K562 (cell line): ENCODE measurements at regions not wholly inside any gene's neighbourhood (a gene's known extent, or its start where the extent isn't known, plus 50 kb on each side); places are given as distances from the start of the nearest gene placed in this dataset.

Source experiments
- ATAC-seq: fragments of 200-7000 bp; cut with Tn5 transposase; 3 replicates; pipeline ENCODE4 v1.9.1; 2020; ENCODE audit warnings: moderate library complexity
- BruUV-seq: library from RNA; stranded (reverse); fragments of 400-500 nt; replicated peaks from 2 replicates; lab custom pipeline; 2021; lab: Mats Ljungman, UMichigan
- CTCF ChIA-PET: fragments of 300-600 bp; formaldehyde crosslinking; extraction: SDS; loops from one replicate; lab custom pipeline; 2021; ENCODE audit warnings: low intra/inter-chr PET ratio; lab: Yijun Ruan, JAX
- POLR2A ChIA-PET: fragments of 300-600, 350-650 bp; sonication (Branson Sonifier 250); formaldehyde crosslinking; extraction: SDS; loops from one replicate; lab custom pipeline; 2021; ENCODE audit warnings: antibody characterized with exemption, inconsistent platforms; lab: Yijun Ruan, JAX
- DNase-seq, 4 experiments: peaks; one replicate each; pipeline versions ENCODE4 v3.0.0 to v3.0.0-alpha.2; 2011 to 2018; ENCODE audit warnings: low spot score in 3 of 4, mixed read lengths in 3 of 4; ENCODE audit errors: extremely low read depth in 1 of 4
- FAIRE-seq: peaks from 2 replicates; lab custom pipeline; 2011; peaks lifted over from hg19 to GRCh38; lab: Jason Lieb, UNC
- H2AFZ ChIP-seq: 2 replicates; pipeline ENCODE4 v1.6.0; 2011; ENCODE audit warnings: low read depth, low read length, control low read depth, inconsistent platforms
- H3K27ac ChIP-seq: fragments of 200-600 bp; 3 replicates; pipeline ENCODE4 v1.8.0; 2011; ENCODE audit warnings: low read depth, mild to moderate bottlenecking, control low read depth, inconsistent platforms, low read length, moderate library complexity, mixed read lengths; ENCODE audit errors: extremely low read depth
- H3K27me3 ChIP-seq, 2 experiments: fragments of 300-600 bp in 1 of 2; 2 replicates in 1 of 2; 3 replicates in 1 of 2; pipeline versions ENCODE4 v1.6.0 to v1.8.0; 2011; ENCODE audit warnings: inconsistent platforms in 2 of 2, low read length in 2 of 2, mild to moderate bottlenecking in 1 of 2, mixed read lengths in 1 of 2, moderate library complexity in 1 of 2; ENCODE audit not compliant: control insufficient read depth in 2 of 2, insufficient read depth in 2 of 2
- H3K36me3 ChIP-seq: fragments of 300-600 bp; 3 replicates; pipeline ENCODE4 v1.8.0; 2011; ENCODE audit warnings: mild to moderate bottlenecking, low read length, inconsistent platforms; ENCODE audit not compliant: control insufficient read depth, insufficient read depth
- H3K4me1 ChIP-seq, 2 experiments: fragments of 200-600 bp in 1 of 2; replicated peaks in 1 of 2; 2 replicates in 1 of 2; 3 replicates in 1 of 2; pipeline versions ENCODE4 v1.5.1 to v1.8.0; 2011; ENCODE audit warnings: inconsistent platforms in 2 of 2, low read length in 2 of 2, mild to moderate bottlenecking in 1 of 2, mixed read lengths in 1 of 2, moderate library complexity in 1 of 2; ENCODE audit not compliant: control insufficient read depth in 2 of 2, insufficient read depth in 2 of 2
- H3K4me2 ChIP-seq: 2 replicates; pipeline ENCODE4 v1.6.1; 2011; ENCODE audit warnings: low read length, control low read depth, inconsistent platforms, mixed read lengths; ENCODE audit not compliant: insufficient read depth
- H3K4me3 ChIP-seq: fragments of 200-600 bp; sonication (generic), shearing (Covaris generic); 2 replicates; pipeline ENCODE4 v1.5.1; 2016; ENCODE audit warnings: control low read depth, inconsistent platforms
- H3K79me2 ChIP-seq: fragments of 200-600 bp; 3 replicates; pipeline ENCODE4 v1.8.0; 2011; ENCODE audit warnings: low read length, inconsistent platforms; ENCODE audit not compliant: control insufficient read depth, insufficient read depth
- H3K9ac ChIP-seq, 2 experiments: 2 replicates each; pipeline versions ENCODE4 v1.6.0 to v1.6.1; 2011; ENCODE audit warnings: low read depth in 2 of 2, low read length in 2 of 2, control low read depth in 1 of 2, inconsistent platforms in 1 of 2, mild to moderate bottlenecking in 1 of 2, mixed read lengths in 1 of 2; ENCODE audit not compliant: insufficient read depth in 1 of 2
- H3K9me1 ChIP-seq: one replicate; pipeline ENCODE4 v1.6.0; 2011; ENCODE audit warnings: inconsistent platforms, mild to moderate bottlenecking, low read length, moderate library complexity; ENCODE audit not compliant: control insufficient read depth, insufficient read depth
- H3K9me3 ChIP-seq: replicated peaks from 2 replicates; pipeline ENCODE4 v1.5.1; 2011; ENCODE audit warnings: low read depth, low read length, inconsistent platforms; ENCODE audit not compliant: control insufficient read depth, insufficient read depth
- H4K20me1 ChIP-seq: replicated peaks from 2 replicates; pipeline ENCODE4 v1.6.1; 2011; ENCODE audit warnings: low read length, inconsistent platforms, mixed read lengths; ENCODE audit not compliant: control insufficient read depth, insufficient read depth
- KLF1 ChIP-seq: fragments of 450-650 bp; IDR thresholded peaks from 2 replicates; pipeline ENCODE4 v1.6.1; 2016; ENCODE audit warnings: missing genetic modification characterization, missing compliant biosample characterization
- MGA ChIP-seq: fragments of 450-650 bp; IDR thresholded peaks from 2 replicates; pipeline ENCODE4 v1.6.1; 2016; ENCODE audit warnings: mild to moderate bottlenecking, moderate library complexity
- TSHZ1 ChIP-seq: fragments of 250-450 bp; sonication (Bioruptor Pico); IDR thresholded peaks from 2 replicates; pipeline ENCODE4 v1.4.0; 2020; ENCODE audit warnings: mild to moderate bottlenecking, moderate library complexity
- ZNF24 ChIP-seq: fragments of 450-650 bp; IDR thresholded peaks from 2 replicates; pipeline ENCODE4 v1.6.1; 2016
- WGBS: fragments of 100-300 bp; shearing (Covaris generic); methylation state at CpG from one replicate; pipeline ENCODE4 v1.1.6; 2016; ENCODE audit warnings: low coverage, mixed read lengths; ENCODE audit not compliant: insufficient coverage; ENCODE audit errors: missing lambda C conversion rate; 5-methylcytosine and 5-hydroxymethylcytosine counted together
- in situ Hi-C: fragments of 300-500 bp; cut with MboI; formaldehyde crosslinking; loops from 4 replicates; pipeline ENCODE4 v1.15.0; 2018; ENCODE audit warnings: inconsistent platforms, mixed read lengths
- intact Hi-C: fragments of 100-400 bp; cut with micrococcal nuclease; formaldehyde crosslinking; loops from 2 replicates; pipeline ENCODE4 v1.14.2; 2022
- TF ChIP-seq, protein P1 (sequence below): fragments of 450-650 bp; formaldehyde crosslinking; IDR thresholded peaks from 2 replicates; pipeline ENCODE4 v1.4.0; 2022; ENCODE audit warnings: missing genetic modification characterization

GRCh38 chr11:80122211-80122610 is 681.4 kb upstream of the TENM4 start (continued):
- no peak for TF ChIP-seq TSHZ1 (CRISPR knock-in tag)

- H3K9ac ChIP-seq = no peak overlapping the region
- ChIA-PET POLR2A (no interaction called here), CTCF (no interaction called here)
- no peaks in the 10 kb centered on the region for H3K9me1 ChIP-seq
- FAIRE-seq = no peak
- no peaks in the 10 kb centered on the region for H3K9me3 ChIP-seq
- H3K4me2 ChIP-seq = no peak overlapping the region
- intact Hi-C loops = no loop called here
- no peak overlapping the region for H3K4me3 ChIP-seq
- in situ Hi-C loops = no loop called here
- H3K27ac ChIP-seq = no peak overlapping the region
- H3K36me3 ChIP-seq = no peaks in the 10 kb centered on the region
- BruUV-seq = no TSS peak
- no peaks in the 10 kb centered on the region for H3K79me2 ChIP-seq
- H3K4me1 ChIP-seq = no peaks in the 10 kb centered on the region
- no peak for ATAC-seq
- 0% methylated on average over 2 of the region's 2 CpGs for WGBS
- no peaks in the 10 kb centered on the region for H3K27me3 ChIP-seq
- no peak for DNase-seq
- H2AFZ ChIP-seq = no peak overlapping the region
- TF ChIP-seq, protein P1, sequence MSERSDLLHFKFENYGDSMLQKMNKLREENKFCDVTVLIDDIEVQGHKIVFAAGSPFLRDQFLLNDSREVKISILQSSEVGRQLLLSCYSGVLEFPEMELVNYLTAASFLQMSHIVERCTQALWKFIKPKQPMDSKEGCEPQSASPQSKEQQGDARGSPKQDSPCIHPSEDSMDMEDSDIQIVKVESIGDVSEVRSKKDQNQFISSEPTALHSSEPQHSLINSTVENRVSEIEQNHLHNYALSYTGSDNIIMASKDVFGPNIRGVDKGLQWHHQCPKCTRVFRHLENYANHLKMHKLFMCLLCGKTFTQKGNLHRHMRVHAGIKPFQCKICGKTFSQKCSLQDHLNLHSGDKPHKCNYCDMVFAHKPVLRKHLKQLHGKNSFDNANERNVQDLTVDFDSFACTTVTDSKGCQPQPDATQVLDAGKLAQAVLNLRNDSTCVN (CRISPR knock-in tag) = no peak
- TF ChIP-seq KLF1 (tag) = no peak
- no peak for TF ChIP-seq MGA
- TF ChIP-seq ZNF24 = no peak
- no peaks in the 10 kb centered on the region for H4K20me1 ChIP-seq
Measured at GRCh38 chr11:80118073-80118472, 677.2 kb upstream of the TENM4 start.
